ENCODE measurements at regions not wholly inside any gene's neighbourhood (a gene's known extent, or its start where the extent isn't known, plus 50 kb on each side); places are given as distances from the start of the nearest gene placed in this dataset.

- Histone ChIP-seq H3K27me3 (ENCODE audit: insufficient read depth, low read length) (no peaks in the 10 kb centered on the region), H3K27ac (ENCODE audit: low read depth, low read length, poor library complexity, severe bottlenecking) (no peak overlapping the region), H2AFZ (ENCODE audit: low read length) (no peak overlapping the region), H3K4me2 (ENCODE audit: low read length) (no peak overlapping the region), H3K9me2 (ENCODE audit: low read depth, low read length) (no peaks in the 10 kb centered on the region), H3K36me3 (ENCODE audit: insufficient read depth, low read length) (no peaks in the 10 kb centered on the region), H3K9ac (ENCODE audit: low read length) (no peak overlapping the region), H3K4me1 (ENCODE audit: insufficient read depth, low read length, severe bottlenecking) (no peaks in the 10 kb centered on the region), H4K20me1 (ENCODE audit: insufficient read depth, low read length) (no peaks in the 10 kb centered on the region), H3F3A (ENCODE audit: insufficient read depth, low read length) (no peaks in the 10 kb centered on the region), H3K79me2 (ENCODE audit: insufficient read depth, low read length) (no peaks in the 10 kb centered on the region), H3K4me3 (ENCODE audit: low read depth, low read length, poor library complexity, severe bottlenecking) (no peak overlapping the region), H3K9me3 (ENCODE audit: low read length) (no peaks in the 10 kb centered on the region)
- TF ChIP-seq CTCF (IDR thresholded peaks at IDR 0.05; ENCODE audit: low read length) (no peak), EZH2 (IDR thresholded peaks at IDR 0.05; ENCODE audit: borderline replicate concordance, low read length) (no peak)
Measured at GRCh38 chrX:130467936-130468335, 66.1 kb downstream of the RBMX2 start.

DNA sequence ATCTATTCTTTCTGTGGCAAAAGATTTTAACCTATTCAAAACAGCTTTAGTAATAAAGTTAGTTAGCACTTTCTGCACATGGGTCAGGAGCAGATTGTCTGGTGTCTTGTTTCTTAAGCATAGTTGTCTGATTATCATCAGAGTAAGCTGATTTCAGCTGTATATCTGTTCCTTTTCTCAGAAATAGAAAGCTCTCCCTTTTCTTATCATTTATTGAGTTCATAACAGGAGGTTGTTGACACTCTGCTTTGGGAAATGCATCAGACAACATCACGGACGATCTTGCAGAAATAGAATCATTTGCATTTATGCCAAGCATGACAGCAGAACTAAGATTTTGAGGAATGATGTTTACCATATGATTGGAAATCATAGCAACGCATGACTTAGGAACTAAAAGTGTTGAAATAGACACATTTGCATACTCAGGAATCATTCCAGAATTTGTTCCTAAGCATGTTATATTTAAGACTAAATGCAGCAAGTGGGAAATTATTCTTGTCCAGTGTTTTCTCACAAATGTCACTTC, 66.7 kb downstream of the RBMX2 start:
- Histone ChIP-seq H4K20me1 (ENCODE audit: insufficient read depth, low read length) (no peaks in the 10 kb centered on the region), H3K9ac (ENCODE audit: low read length) (no peak overlapping the region), H3K4me2 (ENCODE audit: low read length) (no peak overlapping the region), H3K4me3 (ENCODE audit: low read depth, low read length, poor library complexity, severe bottlenecking) (no peak overlapping the region), H3K79me2 (ENCODE audit: insufficient read depth, low read length) (no peaks in the 10 kb centered on the region), H3K27me3 (ENCODE audit: insufficient read depth, low read length) (no peaks in the 10 kb centered on the region), H3K4me1 (ENCODE audit: insufficient read depth, low read length, severe bottlenecking) (no peaks in the 10 kb centered on the region), H3K27ac (ENCODE audit: low read depth, low read length, poor library complexity, severe bottlenecking) (no peak overlapping the region), H3K36me3 (ENCODE audit: insufficient read depth, low read length) (no peaks in the 10 kb centered on the region), H3K9me2 (ENCODE audit: low read depth, low read length) (no peaks in the 10 kb centered on the region), H2AFZ (ENCODE audit: low read length) (no peak overlapping the region), H3F3A (ENCODE audit: insufficient read depth, low read length) (no peaks in the 10 kb centered on the region), H3K9me3 (ENCODE audit: low read length) (no peaks in the 10 kb centered on the region)
- TF ChIP-seq EZH2 (IDR thresholded peaks at IDR 0.05; ENCODE audit: borderline replicate concordance, low read length) = no peak
- TF ChIP-seq CTCF (IDR thresholded peaks at IDR 0.05; ENCODE audit: low read length) = no peak

DNA sequence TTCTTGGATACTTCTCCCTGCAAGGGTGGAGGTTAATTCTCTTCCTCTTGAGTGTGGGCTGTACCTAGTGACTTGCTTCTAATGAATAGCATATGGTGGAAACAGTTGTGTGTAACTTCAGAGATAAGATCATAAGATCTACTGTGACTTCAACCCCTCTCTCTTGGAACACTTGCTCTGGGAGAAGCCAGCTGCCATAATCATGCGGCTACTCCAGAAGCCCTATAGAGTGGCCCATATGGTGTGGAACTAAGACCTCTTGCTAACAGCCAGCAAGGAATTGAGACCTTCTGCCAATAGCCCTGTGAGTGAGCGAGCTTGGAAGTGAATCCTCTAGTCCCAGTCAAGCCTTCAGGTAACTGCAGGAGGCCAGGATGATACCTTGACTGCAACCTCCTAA, 81.1 kb downstream of the RBMX2 start:
- TF ChIP-seq CTCF (IDR thresholded peaks at IDR 0.05; ENCODE audit: low read length) (no peak), EZH2 (IDR thresholded peaks at IDR 0.05; ENCODE audit: borderline replicate concordance, low read length) (no peak)
- no peaks in the 10 kb centered on the region for H3K9me2 ChIP-seq (ENCODE audit: low read depth, low read length)
- H3K4me1 ChIP-seq (ENCODE audit: insufficient read depth, low read length, severe bottlenecking) = no peaks in the 10 kb centered on the region
- H3K9me3 ChIP-seq (ENCODE audit: low read length) = no peaks in the 10 kb centered on the region
- H3K4me3 ChIP-seq (ENCODE audit: low read depth, low read length, poor library complexity, severe bottlenecking) = no peak overlapping the region
- H2AFZ ChIP-seq (ENCODE audit: low read length) = no peak overlapping the region
- H4K20me1 ChIP-seq (ENCODE audit: insufficient read depth, low read length) = no peaks in the 10 kb centered on the region
- no peak overlapping the region for H3K4me2 ChIP-seq (ENCODE audit: low read length)
- no peaks in the 10 kb centered on the region for H3K36me3 ChIP-seq (ENCODE audit: insufficient read depth, low read length)
- H3K79me2 ChIP-seq (ENCODE audit: insufficient read depth, low read length) = no peaks in the 10 kb centered on the region
- no peaks in the 10 kb centered on the region for H3K27me3 ChIP-seq (ENCODE audit: insufficient read depth, low read length)
- no peak overlapping the region for H3K9ac ChIP-seq (ENCODE audit: low read length)
- no peak overlapping the region for H3K27ac ChIP-seq (ENCODE audit: low read depth, low read length, poor library complexity, severe bottlenecking)
- H3F3A ChIP-seq (ENCODE audit: insufficient read depth, low read length) = no peaks in the 10 kb centered on the region
